ENCODE measurements at regions not wholly inside any gene's neighbourhood (a gene's known extent, or its start where the extent isn't known, plus 50 kb on each side); places are given as distances from the start of the nearest gene placed in this dataset.

GRCh38 chr7:115087437-115087836 lies 165.5 kb downstream of the MDFIC start:
- no peak for TF ChIP-seq POLR2A (IDR thresholded peaks at IDR 0.05)
- TF ChIP-seq, protein P1, sequence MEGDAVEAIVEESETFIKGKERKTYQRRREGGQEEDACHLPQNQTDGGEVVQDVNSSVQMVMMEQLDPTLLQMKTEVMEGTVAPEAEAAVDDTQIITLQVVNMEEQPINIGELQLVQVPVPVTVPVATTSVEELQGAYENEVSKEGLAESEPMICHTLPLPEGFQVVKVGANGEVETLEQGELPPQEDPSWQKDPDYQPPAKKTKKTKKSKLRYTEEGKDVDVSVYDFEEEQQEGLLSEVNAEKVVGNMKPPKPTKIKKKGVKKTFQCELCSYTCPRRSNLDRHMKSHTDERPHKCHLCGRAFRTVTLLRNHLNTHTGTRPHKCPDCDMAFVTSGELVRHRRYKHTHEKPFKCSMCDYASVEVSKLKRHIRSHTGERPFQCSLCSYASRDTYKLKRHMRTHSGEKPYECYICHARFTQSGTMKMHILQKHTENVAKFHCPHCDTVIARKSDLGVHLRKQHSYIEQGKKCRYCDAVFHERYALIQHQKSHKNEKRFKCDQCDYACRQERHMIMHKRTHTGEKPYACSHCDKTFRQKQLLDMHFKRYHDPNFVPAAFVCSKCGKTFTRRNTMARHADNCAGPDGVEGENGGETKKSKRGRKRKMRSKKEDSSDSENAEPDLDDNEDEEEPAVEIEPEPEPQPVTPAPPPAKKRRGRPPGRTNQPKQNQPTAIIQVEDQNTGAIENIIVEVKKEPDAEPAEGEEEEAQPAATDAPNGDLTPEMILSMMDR (IDR thresholded peaks at IDR 0.05), result no peak
